HEK293T (cell line): ENCODE measurements at regions not wholly inside any gene's neighbourhood (a gene's known extent, or its start where the extent isn't known, plus 50 kb on each side); places are given as distances from the start of the nearest gene placed in this dataset.

Experiments used
- FOXK2 ChIP-seq: fragments of 450-650 bp; IDR thresholded peaks from 2 replicates; pipeline ENCODE4 v1.6.1; 2016; ENCODE audit warnings: mild to moderate bottlenecking
- TARDBP ChIP-seq: fragments of 450-650 bp; IDR thresholded peaks from 2 replicates; pipeline ENCODE4 v1.6.1; 2016

DNA sequence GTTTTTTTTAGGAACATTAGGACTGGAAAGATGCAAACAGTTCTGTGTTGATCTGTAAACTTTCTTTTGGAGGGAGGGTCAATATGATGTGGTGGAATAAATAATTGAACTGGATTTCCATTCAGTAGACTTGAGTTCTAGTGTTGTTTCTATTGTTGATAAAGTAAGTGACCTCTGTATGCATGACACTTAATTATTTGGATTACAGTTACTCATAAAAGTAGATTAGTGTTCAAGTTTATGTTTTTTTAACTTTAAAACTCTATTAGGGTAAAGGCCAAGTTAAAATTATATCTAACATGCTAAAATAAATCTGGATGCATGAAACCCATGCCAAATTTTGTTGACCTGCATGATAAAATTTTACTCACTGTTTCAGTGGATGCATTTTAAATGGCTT lies 85.4 kb upstream of the NR3C2 start:
- TF ChIP-seq FOXK2 (no peak), TARDBP (no peak)
